KMS-11 (cell line): ENCODE measurements at regions not wholly inside any gene's neighbourhood (a gene's known extent, or its start where the extent isn't known, plus 50 kb on each side); places are given as distances from the start of the nearest gene placed in this dataset.

ENCODE experiments used
- H2AFZ ChIP-seq: fragments of 200-600 bp; sonication (generic); 2 replicates; pipeline ENCODE4 v1.6.1; 2016; ENCODE audit warnings: antibody characterized with exemption, mixed run types, low read depth
- H3K27ac ChIP-seq: fragments of 200-600 bp; sonication (generic); 2 replicates; pipeline ENCODE4 v1.6.1; 2016; ENCODE audit warnings: mild to moderate bottlenecking, mixed run types
- H3K27me3 ChIP-seq: fragments of 200-600 bp; sonication (generic); 2 replicates; pipeline ENCODE4 v1.6.1; 2017; ENCODE audit warnings: mild to moderate bottlenecking, low read depth, mixed run types, moderate library complexity; ENCODE audit not compliant: insufficient read depth
- H3K36me3 ChIP-seq: fragments of 200-600 bp; sonication (generic); 2 replicates; pipeline ENCODE4 v1.6.1; 2017; ENCODE audit warnings: mild to moderate bottlenecking, mixed run types; ENCODE audit not compliant: insufficient read depth
- H3K4me1 ChIP-seq: fragments of 200-600 bp; sonication (generic); 2 replicates; pipeline ENCODE4 v1.6.1; 2016; ENCODE audit warnings: mild to moderate bottlenecking, low read depth, mixed run types; ENCODE audit not compliant: poor library complexity, severe bottlenecking
- H3K4me2 ChIP-seq: fragments of 200-600 bp; sonication (generic); 2 replicates; pipeline ENCODE4 v1.7.0; 2016; ENCODE audit warnings: mild to moderate bottlenecking, mixed run types
- H3K4me3 ChIP-seq: fragments of 200-600 bp; sonication (generic); IDR thresholded peaks from 2 replicates; pipeline ENCODE4 v1.6.1; 2017; ENCODE audit warnings: low read depth, low read length, mixed read lengths; ENCODE audit not compliant: insufficient read depth
- H3K79me2 ChIP-seq: fragments of 200-600 bp; sonication (generic); 2 replicates; pipeline ENCODE4 v1.6.1; 2016; ENCODE audit warnings: low read depth, mixed run types; ENCODE audit not compliant: insufficient read depth
- H3K9ac ChIP-seq: fragments of 200-600 bp; sonication (generic); 2 replicates; pipeline ENCODE4 v1.6.1; 2016; ENCODE audit warnings: mild to moderate bottlenecking, mixed run types
- H4K20me1 ChIP-seq: fragments of 200-600 bp; sonication (generic); 2 replicates; pipeline ENCODE4 v1.6.1; 2016; ENCODE audit warnings: mild to moderate bottlenecking, mixed run types; ENCODE audit not compliant: insufficient read depth
- TF ChIP-seq, protein P1 (sequence below): fragments of 200-600 bp; sonication (generic); conservative IDR thresholded peaks from 2 replicates; pipeline ENCODE4 v1.6.1; 2017; ENCODE audit warnings: low read depth, mild to moderate bottlenecking, antibody characterized with exemption, low read length, moderate library complexity, mixed read lengths

- Histone ChIP-seq H3K27ac (peak overlapping the region; percentile 69), H2AFZ (no peak overlapping the region), H3K27me3 (no peaks in the 10 kb centered on the region), H3K4me1 (peaks cover 77% of the 10 kb centered on the region), H3K4me2 (peak overlapping the region; percentile 71), H3K79me2 (peaks cover 6% of the 10 kb centered on the region), H3K9ac (peak overlapping the region; percentile 60), H3K4me3 (no peak overlapping the region), H3K36me3 (no peaks in the 10 kb centered on the region), H4K20me1 (no peaks in the 10 kb centered on the region)
- TF ChIP-seq, protein P1, sequence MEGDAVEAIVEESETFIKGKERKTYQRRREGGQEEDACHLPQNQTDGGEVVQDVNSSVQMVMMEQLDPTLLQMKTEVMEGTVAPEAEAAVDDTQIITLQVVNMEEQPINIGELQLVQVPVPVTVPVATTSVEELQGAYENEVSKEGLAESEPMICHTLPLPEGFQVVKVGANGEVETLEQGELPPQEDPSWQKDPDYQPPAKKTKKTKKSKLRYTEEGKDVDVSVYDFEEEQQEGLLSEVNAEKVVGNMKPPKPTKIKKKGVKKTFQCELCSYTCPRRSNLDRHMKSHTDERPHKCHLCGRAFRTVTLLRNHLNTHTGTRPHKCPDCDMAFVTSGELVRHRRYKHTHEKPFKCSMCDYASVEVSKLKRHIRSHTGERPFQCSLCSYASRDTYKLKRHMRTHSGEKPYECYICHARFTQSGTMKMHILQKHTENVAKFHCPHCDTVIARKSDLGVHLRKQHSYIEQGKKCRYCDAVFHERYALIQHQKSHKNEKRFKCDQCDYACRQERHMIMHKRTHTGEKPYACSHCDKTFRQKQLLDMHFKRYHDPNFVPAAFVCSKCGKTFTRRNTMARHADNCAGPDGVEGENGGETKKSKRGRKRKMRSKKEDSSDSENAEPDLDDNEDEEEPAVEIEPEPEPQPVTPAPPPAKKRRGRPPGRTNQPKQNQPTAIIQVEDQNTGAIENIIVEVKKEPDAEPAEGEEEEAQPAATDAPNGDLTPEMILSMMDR, result no peak
These were observed 61.9 kb upstream of the IRF2 start for GRCh38 chr4:184536065-184536880.

GRCh38 chr4:184534511-184535391 is 60.4 kb upstream of the IRF2 start:
- peak overlapping the region; percentile 7; the same call in 1 of the 2 replicates for H3K9ac ChIP-seq
- peak overlapping the region; percentile 24 for H2AFZ ChIP-seq
- peaks cover 6% of the 10 kb centered on the region for H3K79me2 ChIP-seq
- H3K36me3 ChIP-seq, result no peaks in the 10 kb centered on the region
- peak overlapping the region; percentile 71 for H3K4me2 ChIP-seq
- H3K27me3 ChIP-seq, result no peaks in the 10 kb centered on the region
- H3K4me1 ChIP-seq, result peaks cover 75% of the 10 kb centered on the region
- TF ChIP-seq, protein P1, result no peak
- H3K27ac ChIP-seq, result peak overlapping the region; percentile 69
- no peaks in the 10 kb centered on the region for H4K20me1 ChIP-seq
- no peak overlapping the region for H3K4me3 ChIP-seq

GRCh38 chr4:184533908-184534307 is 59.6 kb upstream of the IRF2 start:
- Histone ChIP-seq H3K4me3 (no peak overlapping the region), H3K4me1 (peaks cover 67% of the 10 kb centered on the region), H2AFZ (0 out of 2 replicates have a peak overlapping the region, but pooled peaks have one; percentile 7), H4K20me1 (no peaks in the 10 kb centered on the region), H3K36me3 (no peaks in the 10 kb centered on the region), H3K79me2 (peaks cover 6% of the 10 kb centered on the region), H3K4me2 (peak overlapping the region; percentile 71), H3K9ac (0 out of 2 replicates have a peak overlapping the region, but pooled peaks have one; percentile 5), H3K27me3 (no peaks in the 10 kb centered on the region), H3K27ac (peak overlapping the region; percentile 69)
- TF ChIP-seq, protein P1, result no peak

- H3K27ac ChIP-seq, result no peak overlapping the region
- no peak overlapping the region for H3K4me3 ChIP-seq
- no peak overlapping the region for H3K9ac ChIP-seq
- H4K20me1 ChIP-seq, result no peaks in the 10 kb centered on the region
- H3K36me3 ChIP-seq, result no peaks in the 10 kb centered on the region
- no peaks in the 10 kb centered on the region; the same call in 1 of the 2 replicates for H3K79me2 ChIP-seq
- 0 out of 2 replicates have a peak overlapping the region, but pooled peaks have one; percentile 7 for H3K4me2 ChIP-seq
- H3K4me1 ChIP-seq, result peaks cover 49% of the 10 kb centered on the region
- no peak overlapping the region for H2AFZ ChIP-seq
- H3K27me3 ChIP-seq, result no peaks in the 10 kb centered on the region
- TF ChIP-seq, protein P1, result no peak
These were observed 56.7 kb upstream of the IRF2 start for GRCh38 chr4:184531008-184531407.
